Lower lobe of right lung (tissue), 2 donors: ENCODE measurements at regions not wholly inside any gene's neighbourhood (a gene's known extent, or its start where the extent isn't known, plus 50 kb on each side); places are given as distances from the start of the nearest gene placed in this dataset.
A peak's percentile ranks its signal among the peaks of the same experiment; 100 is the strongest.

Experiments
- ATAC-seq, 2 donors: fragments of 200-7000 bp; cut with Tn5 transposase; one replicate each; pipeline ENCODE4 v1.9.1; 2020 to 2022; ENCODE audit warnings: mild to moderate bottlenecking in 2 of 2, moderate library complexity in 2 of 2
- DNase-seq: peaks from one replicate; pipeline ENCODE4 v3.0.0-alpha.2; 2020
- H3K27ac ChIP-seq: fragments of 200-600 bp; one replicate; pipeline ENCODE4 v1.8.0; 2022
- H3K27me3 ChIP-seq: fragments of 200-600 bp; one replicate; pipeline ENCODE4 v1.8.0; 2022; ENCODE audit warnings: low read depth
- H3K36me3 ChIP-seq: fragments of 200-600 bp; one replicate; pipeline ENCODE4 v1.8.0; 2022; ENCODE audit warnings: mild to moderate bottlenecking
- H3K4me1 ChIP-seq: fragments of 200-600 bp; one replicate; pipeline ENCODE4 v1.8.0; 2022
- H3K4me3 ChIP-seq: fragments of 200-600 bp; one replicate; pipeline ENCODE4 v1.8.0; 2022; ENCODE audit warnings: mild to moderate bottlenecking
- H3K9me3 ChIP-seq: fragments of 200-600 bp; one replicate; pipeline ENCODE4 v1.8.0; 2022
- CTCF ChIP-seq: fragments of 200-600 bp; IDR thresholded peaks from one replicate; pipeline ENCODE4 v1.8.0; 2022; ENCODE audit warnings: antibody characterized with exemption, mild to moderate bottlenecking
- intact Hi-C: fragments of 100-400 bp; cut with DNase I; formaldehyde crosslinking; loops from one replicate; pipeline ENCODE4 v1.11.0; 2022
- donor health status: DM: no; HTN: yes; CAD: no; lungs with severe emphysema.

GRCh38 chr3:193890016-193890897 lies 245.7 kb upstream of the HES1 start:
- no peaks in the 10 kb centered on the region for H3K36me3 ChIP-seq
- no peak for TF ChIP-seq CTCF
- ATAC-seq (no peak), DNase-seq (no peak)
- H3K27ac ChIP-seq = no peak overlapping the region
- H3K9me3 ChIP-seq = no peaks in the 10 kb centered on the region
- intact Hi-C loops = no loop called here
- H3K4me1 ChIP-seq = peaks cover 15% of the 10 kb centered on the region
- H3K27me3 ChIP-seq = no peaks in the 10 kb centered on the region
- no peak overlapping the region for H3K4me3 ChIP-seq

DNA sequence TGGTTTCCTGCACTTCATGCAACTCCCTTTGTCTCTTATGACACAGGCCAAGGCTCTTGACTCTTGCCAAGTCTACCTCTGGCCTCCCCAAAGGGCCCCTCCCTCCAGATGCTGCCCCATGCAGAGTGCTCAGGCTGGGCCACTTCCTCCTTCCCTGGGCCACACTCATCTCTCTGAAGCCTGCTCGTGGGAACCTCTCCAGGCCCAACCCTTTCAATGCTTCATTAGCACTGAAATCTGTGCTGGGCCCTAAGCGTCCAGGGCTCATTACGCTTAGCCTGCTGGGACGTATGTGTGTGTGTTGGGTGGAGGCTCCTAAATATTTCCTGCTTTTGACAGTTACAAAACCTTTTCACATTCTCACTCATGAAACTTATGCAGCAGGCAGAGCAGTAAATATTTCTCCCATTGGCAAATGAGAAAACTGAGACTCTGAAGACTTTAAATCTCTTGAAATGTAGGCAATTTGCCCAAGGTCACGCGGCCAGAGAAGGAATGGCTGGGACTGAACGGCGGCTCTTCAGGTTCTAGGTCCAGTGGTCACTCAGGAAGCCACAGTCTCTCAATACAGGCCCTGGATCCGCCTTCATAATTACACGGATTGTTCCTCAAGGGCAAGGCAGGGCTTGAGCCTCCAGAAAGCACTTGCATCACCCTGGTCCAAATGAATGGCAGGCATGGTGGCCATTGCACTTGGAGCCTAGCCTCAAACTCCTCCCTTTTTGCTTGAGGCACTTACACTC lies 241.7 kb upstream of the HES1 start:
- no peaks in the 10 kb centered on the region for H3K36me3 ChIP-seq
- H3K27ac ChIP-seq = peak overlapping the region; percentile 62
- intact Hi-C loops = no loop called here
- no peaks in the 10 kb centered on the region for H3K27me3 ChIP-seq
- no peak for TF ChIP-seq CTCF
- ATAC-seq (peak; percentile 80 to 91), DNase-seq (peak; percentile 73)
- no peak overlapping the region for H3K4me3 ChIP-seq
- H3K4me1 ChIP-seq = peaks cover 15% of the 10 kb centered on the region
- no peaks in the 10 kb centered on the region for H3K9me3 ChIP-seq

DNA sequence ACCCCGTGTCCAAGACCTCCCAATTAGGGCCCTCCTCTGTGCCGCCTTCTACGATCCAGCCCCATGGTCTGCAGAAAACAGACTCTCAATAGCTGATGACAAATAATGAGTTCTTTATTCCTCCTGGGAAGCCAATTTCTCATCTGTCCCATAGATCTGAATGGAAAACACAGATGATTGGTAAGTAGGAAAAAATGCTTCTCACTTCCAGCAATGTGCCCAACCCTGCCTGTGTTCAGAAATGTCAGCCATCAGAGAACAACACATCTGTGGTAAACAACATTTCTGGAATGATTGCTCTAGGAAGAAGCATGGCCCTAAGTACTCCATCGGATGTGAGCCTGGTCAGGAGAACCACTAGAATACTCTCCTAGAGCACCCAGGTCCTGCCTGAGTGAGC lies 240.5 kb upstream of the HES1 start:
- DNase-seq = no peak
- Histone ChIP-seq H3K4me3 (no peak overlapping the region), H3K9me3 (no peaks in the 10 kb centered on the region), H3K27ac (no peak overlapping the region), H3K36me3 (no peaks in the 10 kb centered on the region), H3K27me3 (no peaks in the 10 kb centered on the region), H3K4me1 (peaks cover 15% of the 10 kb centered on the region)
- intact Hi-C loops = no loop called here
- no peak for TF ChIP-seq CTCF
- ATAC-seq = no peak

DNA sequence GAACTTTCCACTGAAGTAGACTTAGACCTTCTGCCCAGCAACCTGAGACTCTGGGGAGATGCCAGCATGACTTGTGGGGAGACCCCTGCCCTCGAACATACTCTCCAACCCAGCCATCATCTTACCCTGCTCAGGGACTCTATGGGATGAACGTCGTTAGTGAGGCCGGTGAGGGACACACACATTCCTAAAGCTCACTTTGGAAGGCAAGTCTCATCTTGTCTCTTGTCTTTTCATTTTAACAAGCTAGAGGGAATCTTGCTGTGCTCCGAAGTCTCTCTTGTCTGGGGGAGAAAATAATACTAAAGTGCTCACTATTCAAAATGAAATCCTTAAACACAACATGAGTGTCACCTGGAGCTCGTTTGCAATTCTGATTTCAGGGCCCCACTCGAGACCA lies 239.5 kb upstream of the HES1 start:
- intact Hi-C loops = no loop called here

GRCh38 chr3:193897288-193897687 lies 238.7 kb upstream of the HES1 start:
- intact Hi-C loops = no loop called here
- no peak overlapping the region for H3K4me3 ChIP-seq
- H3K9me3 ChIP-seq = no peaks in the 10 kb centered on the region
- DNase-seq (no peak), ATAC-seq (no peak)
- H3K36me3 ChIP-seq = no peaks in the 10 kb centered on the region
- peaks cover 15% of the 10 kb centered on the region for H3K4me1 ChIP-seq
- H3K27ac ChIP-seq = no peak overlapping the region
- H3K27me3 ChIP-seq = no peaks in the 10 kb centered on the region
- no peak for TF ChIP-seq CTCF

More for the DNA sequence above, 239.5 kb upstream of the HES1 start:
- H3K9me3 ChIP-seq = no peaks in the 10 kb centered on the region
- no peaks in the 10 kb centered on the region for H3K27me3 ChIP-seq
- DNase-seq (no peak), ATAC-seq (no peak)
- no peak overlapping the region for H3K27ac ChIP-seq
- H3K36me3 ChIP-seq = no peaks in the 10 kb centered on the region
- H3K4me1 ChIP-seq = peaks cover 15% of the 10 kb centered on the region
- TF ChIP-seq CTCF = no peak
- no peak overlapping the region for H3K4me3 ChIP-seq
